ENCODE measurements at regions not wholly inside any gene's neighbourhood (a gene's known extent, or its start where the extent isn't known, plus 50 kb on each side); places are given as distances from the start of the nearest gene placed in this dataset.

GRCh38 chrX:3226087-3226486, 120.4 kb downstream of the MXRA5 start:
- no peak overlapping the region for H3K4me3 ChIP-seq (ENCODE audit: low read depth, low read length)
- H3K36me3 ChIP-seq (ENCODE audit: control insufficient read depth in 2 of 2, insufficient read depth in 1 of 2, low read length in 2 of 2), result no peaks in the 10 kb centered on the region
- no peak overlapping the region for H3K27ac ChIP-seq (ENCODE audit: extremely low read depth, low read depth, low read length)
- ChIA-PET POLR2A (no interaction called here), CTCF (no interaction called here)
- H3K4me1 ChIP-seq (ENCODE audit: control insufficient read depth, insufficient read depth, low read length), result no peaks in the 10 kb centered on the region
- TF ChIP-seq KLF1 (tag by site-specific recombination; IDR thresholded peaks at IDR 0.05) (no peak), ZNF174 (tag by site-specific recombination; IDR thresholded peaks at IDR 0.05) (no peak), SP7 (tag by site-specific recombination; IDR thresholded peaks at IDR 0.05) (no peak), ZBTB26 (tag by site-specific recombination; optimal IDR thresholded peaks at IDR 0.05) (no peak), PRDM4 (tag by site-specific recombination; IDR thresholded peaks at IDR 0.05) (no peak), ZBTB44 (tag by site-specific recombination; IDR thresholded peaks at IDR 0.05) (no peak), IKZF3 (tag by site-specific recombination; IDR thresholded peaks at IDR 0.05) (no peak)
- no peaks in the 10 kb centered on the region for H3K9me3 ChIP-seq (ENCODE audit: control insufficient read depth, insufficient read depth, low read depth, low read length)

GRCh38 chrX:3221643-3222042, 124.8 kb downstream of the MXRA5 start:
- TF ChIP-seq ZNF114 (tag by site-specific recombination; IDR thresholded peaks at IDR 0.05) (no peak), ZNF560 (tag by site-specific recombination; IDR thresholded peaks at IDR 0.05; ENCODE audit: borderline replicate concordance) (no peak), SP7 (tag by site-specific recombination; IDR thresholded peaks at IDR 0.05) (no peak), ZNF791 (tag by site-specific recombination; IDR thresholded peaks at IDR 0.05) (no peak), ZNF391 (tag by site-specific recombination; IDR thresholded peaks at IDR 0.05; ENCODE audit: borderline replicate concordance, low read depth) (no peak)
- H3K4me1 ChIP-seq (ENCODE audit: control insufficient read depth, insufficient read depth, low read length), result no peaks in the 10 kb centered on the region
- H3K9me3 ChIP-seq (ENCODE audit: control insufficient read depth, insufficient read depth, low read depth, low read length), result no peaks in the 10 kb centered on the region
- POLR2A ChIA-PET, result no interaction called here
- no peak overlapping the region for H3K4me3 ChIP-seq (ENCODE audit: low read depth, low read length)
- no peak overlapping the region for H3K27ac ChIP-seq (ENCODE audit: extremely low read depth, low read depth, low read length)
- CTCF ChIA-PET, result no interaction called here
- no peaks in the 10 kb centered on the region for H3K36me3 ChIP-seq (ENCODE audit: control insufficient read depth in 2 of 2, insufficient read depth in 1 of 2, low read length in 2 of 2)

GRCh38 chrX:3219667-3220066, 126.8 kb downstream of the MXRA5 start:
- CTCF ChIA-PET, result no interaction called here
- no peak overlapping the region for H3K4me3 ChIP-seq (ENCODE audit: low read depth, low read length)
- TF ChIP-seq ZNF639 (tag by site-specific recombination; IDR thresholded peaks at IDR 0.05), result no peak
- no peak for TF ChIP-seq ZNF223 (tag by site-specific recombination; IDR thresholded peaks at IDR 0.05)
- POLR2A ChIA-PET, result no interaction called here
- no peaks in the 10 kb centered on the region for H3K36me3 ChIP-seq (ENCODE audit: control insufficient read depth in 2 of 2, insufficient read depth in 1 of 2, low read length in 2 of 2)
- H3K9me3 ChIP-seq (ENCODE audit: control insufficient read depth, insufficient read depth, low read depth, low read length), result no peaks in the 10 kb centered on the region
- H3K27ac ChIP-seq (ENCODE audit: extremely low read depth, low read depth, low read length), result no peak overlapping the region
- H3K4me1 ChIP-seq (ENCODE audit: control insufficient read depth, insufficient read depth, low read length), result no peaks in the 10 kb centered on the region

Measured in HEK293 (cell line).